H9 (cell line): ENCODE measurements at regions not wholly inside any gene's neighbourhood (a gene's known extent, or its start where the extent isn't known, plus 50 kb on each side); places are given as distances from the start of the nearest gene placed in this dataset.

Experiments
- DNase-seq: peaks from one replicate; pipeline ENCODE4 v3.0.0-alpha.2; 2017
- H2AFZ ChIP-seq: one replicate; pipeline ENCODE4 v1.6.1; 2013; ENCODE audit warnings: mild to moderate bottlenecking, low read length, control low read depth, moderate library complexity
- H2AK5ac ChIP-seq: 2 replicates; pipeline ENCODE4 v1.6.1; 2013; ENCODE audit warnings: low read length, control low read depth, mixed read lengths; ENCODE audit not compliant: insufficient read length
- H2BK120ac ChIP-seq: one replicate; pipeline ENCODE4 v1.6.1; 2013; ENCODE audit warnings: low read depth, mild to moderate bottlenecking, low read length, control low read depth, inconsistent platforms; ENCODE audit not compliant: poor library complexity, severe bottlenecking
- H2BK12ac ChIP-seq: 2 replicates; pipeline ENCODE4 v1.6.1; 2013; ENCODE audit warnings: low read length, control low read depth, mixed read lengths, low read depth; ENCODE audit not compliant: insufficient read length
- H2BK15ac ChIP-seq: 2 replicates; pipeline ENCODE4 v1.6.1; 2013; ENCODE audit warnings: low read depth, low read length, control low read depth
- H2BK20ac ChIP-seq: one replicate; pipeline ENCODE4 v1.6.1; 2013; ENCODE audit warnings: low read depth, mild to moderate bottlenecking, low read length, control low read depth, inconsistent platforms; ENCODE audit not compliant: poor library complexity, severe bottlenecking
- H2BK5ac ChIP-seq: 2 replicates; pipeline ENCODE4 v1.6.1; 2013; ENCODE audit warnings: low read length, control low read depth, mixed read lengths; ENCODE audit not compliant: insufficient read length
- H3K14ac ChIP-seq: 2 replicates; pipeline ENCODE4 v1.6.1; 2013; ENCODE audit warnings: low read length, control low read depth; ENCODE audit not compliant: insufficient read depth
- H3K18ac ChIP-seq: 2 replicates; pipeline ENCODE4 v1.6.1; 2013; ENCODE audit warnings: low read depth, mild to moderate bottlenecking, mixed read lengths, low read length, control low read depth; ENCODE audit not compliant: insufficient read length
- H3K23ac ChIP-seq: 2 replicates; pipeline ENCODE4 v1.6.1; 2013; ENCODE audit warnings: low read length, control low read depth, mixed read lengths, low read depth; ENCODE audit not compliant: insufficient read length
- H3K23me2 ChIP-seq: 2 replicates; pipeline ENCODE4 v1.6.1; 2013; ENCODE audit warnings: low read depth, mild to moderate bottlenecking, mixed read lengths, low read length, control low read depth; ENCODE audit not compliant: insufficient read length, poor library complexity, severe bottlenecking
- H3K27ac ChIP-seq: 2 replicates; pipeline ENCODE4 v1.5.1; 2013; ENCODE audit warnings: low read length, control low read depth, mixed read lengths, low read depth; ENCODE audit not compliant: insufficient read length
- H3K27me3 ChIP-seq: 2 replicates; pipeline ENCODE4 v1.6.1; 2013; ENCODE audit warnings: low read length, control low read depth, inconsistent platforms; ENCODE audit not compliant: insufficient read depth
- H3K4ac ChIP-seq: 2 replicates; pipeline ENCODE4 v1.6.1; 2013; ENCODE audit warnings: low read depth, mild to moderate bottlenecking, control low read depth, inconsistent platforms, low read length, moderate library complexity
- H3K4me1 ChIP-seq: 2 replicates; pipeline ENCODE4 v1.6.1; 2013; ENCODE audit warnings: low read length, control low read depth, inconsistent platforms; ENCODE audit not compliant: insufficient read depth
- H3K4me2 ChIP-seq: 2 replicates; pipeline ENCODE4 v1.6.1; 2013; ENCODE audit warnings: low read length, control low read depth, mixed read lengths; ENCODE audit not compliant: insufficient read length, insufficient read depth
- H3K56ac ChIP-seq: 2 replicates; pipeline ENCODE4 v1.6.1; 2013; ENCODE audit warnings: low read depth, mild to moderate bottlenecking, mixed read lengths, low read length, control low read depth; ENCODE audit not compliant: insufficient read length
- H3K79me1 ChIP-seq: 2 replicates; pipeline ENCODE4 v1.6.1; 2013; ENCODE audit warnings: low read depth, mild to moderate bottlenecking, moderate library complexity, low read length, control low read depth, inconsistent platforms; ENCODE audit not compliant: insufficient read depth, poor library complexity, severe bottlenecking
- H3K79me2 ChIP-seq: 2 replicates; pipeline ENCODE4 v1.6.1; 2013; ENCODE audit warnings: low read length, control low read depth, inconsistent platforms; ENCODE audit not compliant: insufficient read depth
- H3K9ac ChIP-seq: 2 replicates; pipeline ENCODE4 v1.6.1; 2013; ENCODE audit warnings: low read length, control low read depth, mixed read lengths; ENCODE audit not compliant: insufficient read length; ENCODE audit errors: extremely low read depth
- H3K9me3 ChIP-seq: one replicate; pipeline ENCODE4 v1.6.1; 2013; ENCODE audit warnings: low read depth, low read length, inconsistent platforms; ENCODE audit not compliant: control insufficient read depth
- H3T11ph ChIP-seq: one replicate; pipeline ENCODE4 v1.6.1; 2013; ENCODE audit warnings: mild to moderate bottlenecking, low read length, control low read depth, inconsistent platforms
- H4K20me1 ChIP-seq: one replicate; pipeline ENCODE4 v1.6.1; 2013; ENCODE audit not compliant: control insufficient read depth, insufficient read length, insufficient read depth
- H4K5ac ChIP-seq: 2 replicates; pipeline ENCODE4 v1.6.1; 2013; ENCODE audit warnings: low read depth, mild to moderate bottlenecking, mixed read lengths, low read length, control low read depth; ENCODE audit not compliant: insufficient read length
- H4K8ac ChIP-seq: replicated peaks from 2 replicates; pipeline ENCODE4 v1.6.1; 2013; ENCODE audit warnings: low read length, control low read depth, mixed read lengths, low read depth; ENCODE audit not compliant: insufficient read length
- H4K91ac ChIP-seq: 2 replicates; pipeline ENCODE4 v1.6.1; 2013; ENCODE audit warnings: low read depth, mild to moderate bottlenecking, moderate library complexity, mixed read lengths, low read length, control low read depth; ENCODE audit not compliant: insufficient read length
- H3K27ac Mint-ChIP-seq, 3 experiments: 2 replicates in 2 of 3; 3 replicates in 1 of 3; pipeline ENCODE4 v1.8.0; 2020 to 2021; ENCODE audit warnings: mixed read lengths in 3 of 3, mild to moderate bottlenecking in 1 of 3, moderate library complexity in 1 of 3
- H3K27me3 Mint-ChIP-seq: 2 replicates; pipeline ENCODE4 v1.8.0; 2021; ENCODE audit warnings: low read depth, mild to moderate bottlenecking, moderate library complexity, mixed read lengths
- H3K36me3 Mint-ChIP-seq, 3 experiments: 2 replicates in 2 of 3; 3 replicates in 1 of 3; pipeline ENCODE4 v1.8.0; 2020 to 2021; ENCODE audit warnings: low read depth in 3 of 3, mixed read lengths in 3 of 3; ENCODE audit not compliant: insufficient read depth in 1 of 3
- H3K4me1 Mint-ChIP-seq, 2 experiments: 2 replicates each; pipeline ENCODE4 v1.8.0; 2020; ENCODE audit warnings: mixed read lengths in 2 of 2
- H3K4me3 Mint-ChIP-seq, 2 experiments: 2 replicates in 1 of 2; 3 replicates in 1 of 2; pipeline ENCODE4 v1.8.0; 2020 to 2021; ENCODE audit warnings: mild to moderate bottlenecking in 2 of 2, mixed read lengths in 2 of 2, moderate library complexity in 1 of 2
- H3K9me3 Mint-ChIP-seq, 2 experiments: 2 replicates in 1 of 2; 3 replicates in 1 of 2; pipeline ENCODE4 v1.8.0; 2020; ENCODE audit warnings: mild to moderate bottlenecking in 2 of 2, mixed read lengths in 2 of 2, moderate library complexity in 1 of 2
- WGBS: extraction: QIAGEN DNeasy Blood & Tissue Kit; methylation state at CpG from one replicate; pipeline ENCODE4 v1.1.7; 2013; ENCODE audit warnings: missing lambda C conversion rate, low lambda C conversion rate, mixed read lengths; ENCODE audit not compliant: insufficient read length; ENCODE audit errors: extremely low coverage; 5-methylcytosine and 5-hydroxymethylcytosine counted together
- TF ChIP-seq, protein P1 (sequence below): fragments of 200-600 bp; sonication (generic); conservative IDR thresholded peaks from 3 replicates; pipeline ENCODE4 v1.8.0; 2021; ENCODE audit warnings: antibody characterized with exemption, mild to moderate bottlenecking

DNA sequence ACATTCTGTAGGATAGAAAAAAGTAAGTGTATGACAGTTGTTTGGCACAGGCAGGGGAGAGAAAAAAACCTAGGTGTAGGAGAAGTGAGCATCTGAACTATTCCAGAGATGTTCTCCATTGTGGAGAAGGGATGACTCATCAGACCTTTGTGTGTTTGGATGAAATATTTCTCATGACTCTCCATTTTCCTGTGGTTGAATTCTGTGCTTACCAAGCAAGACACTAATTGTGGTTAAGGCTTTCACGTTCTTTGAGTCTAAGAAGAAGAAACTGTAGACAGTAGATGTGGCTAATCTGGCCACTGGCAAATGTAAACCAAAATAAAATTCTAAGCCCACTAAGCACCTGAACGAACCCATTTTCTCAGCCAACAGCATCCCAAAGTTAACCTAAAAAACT lies 107.9 kb upstream of the GZMB start:
- H2BK20ac ChIP-seq, result no peak overlapping the region
- no peak overlapping the region for H4K8ac ChIP-seq
- H3K4ac ChIP-seq, result no peak overlapping the region
- H3K4me1 Mint-ChIP-seq, result peaks cover 8 to 9% of the 10 kb centered on the region in 2 experiments; a peak in 3 of 4 replicates
- no peak overlapping the region for H3K27ac ChIP-seq
- H2BK12ac ChIP-seq, result no peak overlapping the region
- H4K20me1 ChIP-seq, result no peaks in the 10 kb centered on the region
- no peak overlapping the region for H3K23ac ChIP-seq
- H4K91ac ChIP-seq, result no peak overlapping the region
- no peak for DNase-seq
- H3K27ac Mint-ChIP-seq, result no peak overlapping the region
- H4K5ac ChIP-seq, result no peak overlapping the region
- no peak overlapping the region for H2AK5ac ChIP-seq
- H3K18ac ChIP-seq, result no peak overlapping the region
- no peak overlapping the region for H2BK120ac ChIP-seq
- H3K14ac ChIP-seq, result no peak overlapping the region
- no peak overlapping the region for H2BK15ac ChIP-seq
- H2BK5ac ChIP-seq, result no peak overlapping the region
- no peak overlapping the region for H3T11ph ChIP-seq
- H3K36me3 Mint-ChIP-seq, result no peaks in the 10 kb centered on the region
- H3K4me3 Mint-ChIP-seq, result no peak overlapping the region
- H3K9me3 Mint-ChIP-seq, result peaks cover 0 to 2% of the 10 kb centered on the region in 2 experiments; a peak in 3 of 5 replicates
- H3K56ac ChIP-seq, result no peak overlapping the region
- no peak overlapping the region for H3K9ac ChIP-seq
- H3K23me2 ChIP-seq, result no peaks in the 10 kb centered on the region
- TF ChIP-seq, protein P1, sequence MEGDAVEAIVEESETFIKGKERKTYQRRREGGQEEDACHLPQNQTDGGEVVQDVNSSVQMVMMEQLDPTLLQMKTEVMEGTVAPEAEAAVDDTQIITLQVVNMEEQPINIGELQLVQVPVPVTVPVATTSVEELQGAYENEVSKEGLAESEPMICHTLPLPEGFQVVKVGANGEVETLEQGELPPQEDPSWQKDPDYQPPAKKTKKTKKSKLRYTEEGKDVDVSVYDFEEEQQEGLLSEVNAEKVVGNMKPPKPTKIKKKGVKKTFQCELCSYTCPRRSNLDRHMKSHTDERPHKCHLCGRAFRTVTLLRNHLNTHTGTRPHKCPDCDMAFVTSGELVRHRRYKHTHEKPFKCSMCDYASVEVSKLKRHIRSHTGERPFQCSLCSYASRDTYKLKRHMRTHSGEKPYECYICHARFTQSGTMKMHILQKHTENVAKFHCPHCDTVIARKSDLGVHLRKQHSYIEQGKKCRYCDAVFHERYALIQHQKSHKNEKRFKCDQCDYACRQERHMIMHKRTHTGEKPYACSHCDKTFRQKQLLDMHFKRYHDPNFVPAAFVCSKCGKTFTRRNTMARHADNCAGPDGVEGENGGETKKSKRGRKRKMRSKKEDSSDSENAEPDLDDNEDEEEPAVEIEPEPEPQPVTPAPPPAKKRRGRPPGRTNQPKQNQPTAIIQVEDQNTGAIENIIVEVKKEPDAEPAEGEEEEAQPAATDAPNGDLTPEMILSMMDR, result no peak
- H3K79me2 ChIP-seq, result no peaks in the 10 kb centered on the region
- H3K4me1 ChIP-seq, result no peaks in the 10 kb centered on the region
- no peak overlapping the region for H2AFZ ChIP-seq
- 0 out of 2 replicates have a peak, but pooled peaks cover 2% of the 10 kb centered on the region for H3K27me3 ChIP-seq
- H3K9me3 ChIP-seq, result no peaks in the 10 kb centered on the region
- H3K4me2 ChIP-seq, result no peak overlapping the region
- H3K79me1 ChIP-seq, result no peaks in the 10 kb centered on the region
- no peaks in the 10 kb centered on the region for H3K27me3 Mint-ChIP-seq
- no CpG with 5 or more reads among the region's 2 CpGs for WGBS
